CD4-positive, alpha-beta T cell treated with Interleukin-17A for 4 hours (primary cell): ENCODE measurements at regions not wholly inside any gene's neighbourhood (a gene's known extent, or its start where the extent isn't known, plus 50 kb on each side); places are given as distances from the start of the nearest gene placed in this dataset.

ENCODE experiments used
- DNase-seq: peaks from one replicate; pipeline ENCODE4 v3.0.0-alpha.2; 2020; ENCODE audit warnings: mixed read lengths

GRCh38 chr1:4147509-4147908 is 247.4 kb upstream of the C1orf174 start:
- no peak for DNase-seq

GRCh38 chr1:4149281-4149680 is 249.2 kb upstream of the C1orf174 start:
- DNase-seq = no peak

GRCh38 chr1:4149831-4150230 is 249.8 kb upstream of the C1orf174 start:
- DNase-seq = no peak

- DNase-seq = no peak
Observed at GRCh38 chr1:4150262-4150661, 250.2 kb upstream of the C1orf174 start.

GRCh38 chr1:4152266-4152665 is 252.2 kb upstream of the C1orf174 start:
- DNase-seq = no peak

GRCh38 chr1:4153571-4153970 is 253.5 kb upstream of the C1orf174 start:
- no peak for DNase-seq

GRCh38 chr1:4156241-4156973 is 256.3 kb upstream of the C1orf174 start:
- no peak for DNase-seq

- no peak for DNase-seq
Observed at GRCh38 chr1:4160181-4160580, 260.1 kb upstream of the C1orf174 start.

GRCh38 chr1:4161366-4162006 is 261.4 kb upstream of the C1orf174 start:
- no peak for DNase-seq

GRCh38 chr1:4164965-4165364 is 264.9 kb upstream of the C1orf174 start:
- no peak for DNase-seq

- DNase-seq = no peak
Observed at GRCh38 chr1:4165686-4166300, 265.7 kb upstream of the C1orf174 start.

GRCh38 chr1:4166713-4167112 is 266.6 kb upstream of the C1orf174 start:
- no peak for DNase-seq

- DNase-seq = no peak
Observed at GRCh38 chr1:4169991-4170390, 269.9 kb upstream of the C1orf174 start.

- no peak for DNase-seq
Observed at GRCh38 chr1:4170548-4171340, 270.7 kb upstream of the C1orf174 start.

GRCh38 chr1:4171480-4172450 is 271.7 kb upstream of the C1orf174 start:
- no peak for DNase-seq

GRCh38 chr1:4172644-4173599 is 272.9 kb upstream of the C1orf174 start:
- DNase-seq = no peak

GRCh38 chr1:4173731-4174130 is 273.7 kb upstream of the C1orf174 start:
- no peak for DNase-seq

GRCh38 chr1:4174291-4175200 is 274.5 kb upstream of the C1orf174 start:
- DNase-seq = no peak

GRCh38 chr1:4175566-4176405 is 275.7 kb upstream of the C1orf174 start:
- DNase-seq = no peak
